PC-9 (cell line): ENCODE measurements at regions not wholly inside any gene's neighbourhood (a gene's known extent, or its start where the extent isn't known, plus 50 kb on each side); places are given as distances from the start of the nearest gene placed in this dataset.

Experiments
- EZH2 ChIP-seq: fragments of 200-600 bp; sonication (generic); IDR thresholded peaks from 2 replicates; pipeline ENCODE4 v1.8.0; 2017; ENCODE audit warnings: antibody characterized with exemption, low read depth
- TF ChIP-seq, protein P1 (sequence below): fragments of 200-600 bp; sonication (generic); conservative IDR thresholded peaks from 2 replicates; pipeline ENCODE4 v1.6.1; 2017; ENCODE audit warnings: mixed run types, antibody characterized with exemption, mild to moderate bottlenecking, moderate library complexity

DNA sequence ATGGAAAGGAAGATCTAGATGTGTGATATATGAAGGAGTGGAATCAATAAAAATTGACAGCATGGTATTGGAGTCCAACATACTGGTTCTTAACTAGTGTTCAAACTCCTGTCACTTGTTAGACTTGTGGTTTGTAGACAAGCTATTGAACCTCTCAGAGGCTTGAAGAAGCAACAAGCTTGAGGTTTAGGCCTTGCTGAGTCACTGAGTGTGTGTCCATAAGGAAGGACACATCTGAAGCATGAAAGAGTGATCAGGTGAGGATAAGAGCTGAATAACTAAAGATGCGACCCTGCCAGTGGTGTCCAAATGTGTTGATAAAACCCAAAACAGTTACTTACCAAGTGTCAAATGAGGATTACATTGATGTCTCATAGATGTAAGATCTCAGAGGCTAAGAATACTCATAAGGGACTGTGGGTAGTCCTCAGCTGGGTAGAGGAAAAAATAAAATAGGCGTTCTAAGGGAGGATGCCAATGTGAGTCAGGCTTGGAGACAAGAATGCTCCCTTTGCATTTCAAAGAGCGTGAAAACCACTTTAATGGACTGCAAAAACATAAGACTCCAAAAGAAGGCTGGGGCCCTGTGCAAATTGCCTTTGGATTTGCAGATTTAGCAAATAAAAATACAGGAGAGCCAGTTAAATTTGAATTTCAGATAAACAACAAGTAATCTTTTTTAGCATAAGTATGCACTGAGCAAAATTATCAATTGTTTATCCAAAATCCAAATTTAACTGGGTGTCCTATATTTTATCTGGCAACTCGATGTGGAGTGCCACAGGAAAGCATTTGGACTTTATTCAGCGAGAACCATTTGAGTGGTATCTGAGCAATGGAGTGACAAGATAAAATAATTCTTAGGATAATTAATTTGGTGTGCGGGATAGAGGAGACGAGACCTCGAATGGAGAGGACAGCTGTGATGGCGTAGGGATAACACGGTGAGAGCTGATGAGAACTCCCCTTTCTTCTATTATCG is 757.3 kb upstream of the WWC1 start:
- no peak for TF ChIP-seq EZH2
- TF ChIP-seq, protein P1, sequence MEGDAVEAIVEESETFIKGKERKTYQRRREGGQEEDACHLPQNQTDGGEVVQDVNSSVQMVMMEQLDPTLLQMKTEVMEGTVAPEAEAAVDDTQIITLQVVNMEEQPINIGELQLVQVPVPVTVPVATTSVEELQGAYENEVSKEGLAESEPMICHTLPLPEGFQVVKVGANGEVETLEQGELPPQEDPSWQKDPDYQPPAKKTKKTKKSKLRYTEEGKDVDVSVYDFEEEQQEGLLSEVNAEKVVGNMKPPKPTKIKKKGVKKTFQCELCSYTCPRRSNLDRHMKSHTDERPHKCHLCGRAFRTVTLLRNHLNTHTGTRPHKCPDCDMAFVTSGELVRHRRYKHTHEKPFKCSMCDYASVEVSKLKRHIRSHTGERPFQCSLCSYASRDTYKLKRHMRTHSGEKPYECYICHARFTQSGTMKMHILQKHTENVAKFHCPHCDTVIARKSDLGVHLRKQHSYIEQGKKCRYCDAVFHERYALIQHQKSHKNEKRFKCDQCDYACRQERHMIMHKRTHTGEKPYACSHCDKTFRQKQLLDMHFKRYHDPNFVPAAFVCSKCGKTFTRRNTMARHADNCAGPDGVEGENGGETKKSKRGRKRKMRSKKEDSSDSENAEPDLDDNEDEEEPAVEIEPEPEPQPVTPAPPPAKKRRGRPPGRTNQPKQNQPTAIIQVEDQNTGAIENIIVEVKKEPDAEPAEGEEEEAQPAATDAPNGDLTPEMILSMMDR, result no peak
